A549 (cell line): ENCODE measurements at regions not wholly inside any gene's neighbourhood (a gene's known extent, or its start where the extent isn't known, plus 50 kb on each side); places are given as distances from the start of the nearest gene placed in this dataset.

ENCODE experiments used
- ATAC-seq, 2 experiments: fragments of 200-7000 bp in 1 of 2; fragments of >200 bp in 1 of 2; cut with Nextera tagmentation in 1 of 2; cut with Tn5 transposase in 1 of 2; 3 replicates each; pipeline versions ENCODE4 v1.8.0 to v1.9.1; 2018 to 2020; ENCODE audit warnings: mild to moderate bottlenecking in 1 of 2, moderate library complexity in 1 of 2
- CTCF ChIA-PET: fragments of 300-600 bp; sonication (Branson Sonifier 250); formaldehyde crosslinking; extraction: SDS; loops from one replicate; lab custom pipeline; 2021; ENCODE audit warnings: antibody characterized with exemption, inconsistent platforms; lab: Yijun Ruan, JAX
- POLR2A ChIA-PET: fragments of 350-600 bp; formaldehyde crosslinking; extraction: SDS; loops from one replicate; lab custom pipeline; 2021; ENCODE audit warnings: antibody characterized with exemption, inconsistent platforms; lab: Yijun Ruan, JAX
- DNase-seq, 2 experiments: peaks; one replicate each; pipeline versions ENCODE4 v3.0.0 to v3.0.0-alpha.2; 2011 to 2016; ENCODE audit warnings: low read depth in 1 of 2, low spot score in 1 of 2
- FAIRE-seq: peaks from 2 replicates; lab custom pipeline; 2011; peaks lifted over from hg19 to GRCh38; lab: Jason Lieb, UNC
- H3K27ac ChIP-seq, 2 experiments: fragments of >200 bp; sonication (Bioruptor Twin); formaldehyde crosslinking; 3 replicates each; pipeline ENCODE4 v1.5.1; 2016 to 2017
- H3K4me1 ChIP-seq: fragments of >200 bp; sonication (Bioruptor Twin); formaldehyde crosslinking; 3 replicates; pipeline ENCODE4 v1.6.1; 2016
- H3K4me2 ChIP-seq: fragments of >200 bp; sonication (Bioruptor Twin); formaldehyde crosslinking; 3 replicates; pipeline ENCODE4 v1.6.1; 2016
- H3K4me3 ChIP-seq: fragments of >200 bp; sonication (Bioruptor Twin); formaldehyde crosslinking; 3 replicates; pipeline ENCODE4 v1.5.1; 2016
- H3K9me3 ChIP-seq: fragments of >200 bp; sonication (Bioruptor Twin); formaldehyde crosslinking; 3 replicates; pipeline ENCODE4 v1.6.1; 2016
- BHLHE40 ChIP-seq: IDR thresholded peaks from 2 replicates; pipeline ENCODE4 v1.6.1; 2012; ENCODE audit warnings: low read depth, low read length, inconsistent platforms
- CBX2 ChIP-seq: fragments of 200-600 bp; sonication (generic); IDR thresholded peaks from 2 replicates; pipeline ENCODE4 v1.6.1; 2016; ENCODE audit warnings: low read depth, mild to moderate bottlenecking, borderline replicate concordance
- CBX8 ChIP-seq: fragments of 200-600 bp; sonication (generic); IDR thresholded peaks from 2 replicates; pipeline ENCODE4 v1.6.1; 2016
- CHD4 ChIP-seq: fragments of 200-600 bp; sonication (generic); IDR thresholded peaks from 2 replicates; pipeline ENCODE4 v1.6.1; 2016; ENCODE audit warnings: antibody characterized with exemption, mild to moderate bottlenecking, borderline replicate concordance
- E2F6 ChIP-seq: IDR thresholded peaks from 2 replicates; pipeline ENCODE4 v1.6.1; 2012; ENCODE audit warnings: low read depth, borderline replicate concordance
- EHF ChIP-seq: fragments of 250-450 bp; sonication (Bioruptor Pico); IDR thresholded peaks from 2 replicates; pipeline ENCODE4 v1.5.0; 2020; ENCODE audit warnings: mild to moderate bottlenecking
- EHMT2 ChIP-seq: fragments of 200-600 bp; sonication (generic); IDR thresholded peaks from 2 replicates; pipeline ENCODE4 v1.6.1; 2016; ENCODE audit warnings: antibody characterized with exemption, low read depth, mild to moderate bottlenecking, moderate library complexity
- FOSB ChIP-seq: fragments of 250-450 bp; sonication (Bioruptor Pico); IDR thresholded peaks from 2 replicates; pipeline ENCODE4 v1.5.0; 2020; ENCODE audit warnings: mild to moderate bottlenecking, moderate library complexity
- FOSL2 ChIP-seq, 2 experiments: fragments of 450-650 bp in 1 of 2; fragments of >200 bp in 1 of 2; sonication (Bioruptor Twin) in 1 of 2; formaldehyde crosslinking; IDR thresholded peaks; 2 replicates each; pipeline versions ENCODE4 v1.5.0 to v1.6.1; 2016 to 2020; ENCODE audit warnings: mild to moderate bottlenecking in 1 of 2, moderate library complexity in 1 of 2
- HES2 ChIP-seq: fragments of >200 bp; sonication (Bioruptor Twin); formaldehyde crosslinking; IDR thresholded peaks from 2 replicates; pipeline ENCODE4 v1.6.1; 2016
- HEYL ChIP-seq: fragments of 250-450 bp; sonication (Bioruptor Pico); IDR thresholded peaks from 2 replicates; pipeline ENCODE4 v1.8.0; 2021; ENCODE audit warnings: mild to moderate bottlenecking, moderate library complexity
- HOXA7 ChIP-seq: fragments of 250-450 bp; sonication (Bioruptor Pico); IDR thresholded peaks from 2 replicates; pipeline ENCODE4 v1.5.0; 2020; ENCODE audit warnings: mild to moderate bottlenecking, moderate library complexity
- HOXB13 ChIP-seq: fragments of 250-450 bp; sonication (Bioruptor Pico); IDR thresholded peaks from 2 replicates; pipeline ENCODE4 v1.5.0; 2020; ENCODE audit warnings: low read depth, mild to moderate bottlenecking, moderate library complexity
- JUN ChIP-seq, 2 experiments: fragments of >200 bp; sonication (Bioruptor Twin); formaldehyde crosslinking; IDR thresholded peaks; 2 replicates in 1 of 2; 3 replicates in 1 of 2; pipeline ENCODE4 v1.6.1; 2016 to 2017
- KDM5A ChIP-seq: fragments of 200-600 bp; sonication (generic); IDR thresholded peaks from 2 replicates; pipeline ENCODE4 v1.6.1; 2016; ENCODE audit warnings: antibody characterized with exemption, mild to moderate bottlenecking
- MAZ ChIP-seq: fragments of 150-350 bp; IDR thresholded peaks from 2 replicates; pipeline ENCODE4 v1.6.1; 2014; ENCODE audit warnings: antibody characterized with exemption, low read depth, low read length, borderline replicate concordance
- MYC ChIP-seq: IDR thresholded peaks from 2 replicates; pipeline ENCODE4 v1.6.1; 2012; ENCODE audit warnings: mild to moderate bottlenecking, inconsistent platforms, low read length, improper control_type of control experiment, borderline replicate concordance
- NFE2L2 ChIP-seq: fragments of 150-350 bp; conservative IDR thresholded peaks from 2 replicates; pipeline ENCODE4 v1.6.1; 2014; ENCODE audit warnings: low read length
- NPAS2 ChIP-seq: fragments of 250-450 bp; sonication (Bioruptor Pico); IDR thresholded peaks from 2 replicates; pipeline ENCODE4 v1.8.0; 2022; ENCODE audit warnings: mild to moderate bottlenecking, moderate library complexity, borderline replicate concordance
- PHF8 ChIP-seq: fragments of 200-600 bp; sonication (generic); IDR thresholded peaks from 2 replicates; pipeline ENCODE4 v1.6.1; 2016; ENCODE audit warnings: low read depth, mild to moderate bottlenecking, antibody characterized with exemption, moderate library complexity, borderline replicate concordance
- POLR2A ChIP-seq: IDR thresholded peaks from 2 replicates; pipeline ENCODE4 v1.6.1; 2012; ENCODE audit warnings: mild to moderate bottlenecking, low read length
- RARB ChIP-seq: fragments of 250-450 bp; sonication (Bioruptor Pico); IDR thresholded peaks from 2 replicates; pipeline ENCODE4 v1.8.0; 2021; ENCODE audit warnings: mild to moderate bottlenecking, moderate library complexity
- RCOR1 ChIP-seq: fragments of 150-350 bp; IDR thresholded peaks from 2 replicates; pipeline ENCODE4 v1.6.1; 2014; ENCODE audit warnings: antibody characterized with exemption, low read length, low read depth
- RFX5 ChIP-seq: fragments of 450-650 bp; IDR thresholded peaks from 2 replicates; pipeline ENCODE4 v1.7.1; 2014; ENCODE audit warnings: antibody characterized with exemption, mild to moderate bottlenecking, moderate library complexity
- RNF2 ChIP-seq: fragments of 200-600 bp; sonication (generic); IDR thresholded peaks from 2 replicates; pipeline ENCODE4 v1.6.1; 2016; ENCODE audit warnings: low read depth, mild to moderate bottlenecking, antibody characterized with exemption, moderate library complexity, borderline replicate concordance
- TFCP2L1 ChIP-seq: fragments of 250-450 bp; sonication (Bioruptor Pico); IDR thresholded peaks from 2 replicates; pipeline ENCODE4 v1.5.0; 2021; ENCODE audit warnings: mild to moderate bottlenecking
- TP53 ChIP-seq: fragments of 250-450 bp; sonication (Bioruptor Pico); IDR thresholded peaks from 2 replicates; pipeline ENCODE4 v1.5.0; 2021; ENCODE audit warnings: mild to moderate bottlenecking, moderate library complexity
- ZNF302 ChIP-seq: fragments of 250-450 bp; sonication (Bioruptor Pico); IDR thresholded peaks from 2 replicates; pipeline ENCODE4 v1.9.0; 2021; ENCODE audit warnings: inconsistent platforms, mild to moderate bottlenecking, moderate library complexity
- WGBS: methylation state at CpG from one replicate; pipeline ENCODE4 v1.1.6; 2017; ENCODE audit errors: missing lambda C conversion rate; 5-methylcytosine and 5-hydroxymethylcytosine counted together
- TF ChIP-seq, protein P1 (sequence below): fragments of >200 bp; sonication (Bioruptor Twin); formaldehyde crosslinking; IDR thresholded peaks from 3 replicates; pipeline ENCODE4 v1.6.1; 2016
- TF ChIP-seq, protein P2 (sequence below): fragments of 450-650 bp; IDR thresholded peaks from 2 replicates; pipeline ENCODE4 v1.6.1; 2014; ENCODE audit warnings: antibody characterized with exemption

GRCh38 chr7:41832941-41833340, 130.1 kb upstream of the INHBA start:
- H3K4me2 ChIP-seq, result no peak overlapping the region
- DNase-seq, result no peak
- FAIRE-seq, result no peak
- ATAC-seq, result no peak
- POLR2A ChIA-PET, result no interaction called here
- TF ChIP-seq JUN (IDR thresholded peaks at IDR 0.05) (no peak), PHF8 (no peak), ZNF302 (CRISPR knock-in tag) (no peak), NPAS2 (CRISPR knock-in tag) (no peak), BHLHE40 (no peak), RFX5 (no peak), NFE2L2 (no peak), MAZ (no peak), HOXA7 (CRISPR knock-in tag) (no peak), POLR2A (no peak), MYC (no peak)
- TF ChIP-seq, protein P1, sequence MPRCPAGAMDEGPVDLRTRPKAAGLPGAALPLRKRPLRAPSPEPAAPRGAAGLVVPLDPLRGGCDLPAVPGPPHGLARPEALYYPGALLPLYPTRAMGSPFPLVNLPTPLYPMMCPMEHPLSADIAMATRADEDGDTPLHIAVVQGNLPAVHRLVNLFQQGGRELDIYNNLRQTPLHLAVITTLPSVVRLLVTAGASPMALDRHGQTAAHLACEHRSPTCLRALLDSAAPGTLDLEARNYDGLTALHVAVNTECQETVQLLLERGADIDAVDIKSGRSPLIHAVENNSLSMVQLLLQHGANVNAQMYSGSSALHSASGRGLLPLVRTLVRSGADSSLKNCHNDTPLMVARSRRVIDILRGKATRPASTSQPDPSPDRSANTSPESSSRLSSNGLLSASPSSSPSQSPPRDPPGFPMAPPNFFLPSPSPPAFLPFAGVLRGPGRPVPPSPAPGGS, result no peak
- H3K4me1 ChIP-seq, result no peaks in the 10 kb centered on the region
- no peak overlapping the region for H3K27ac ChIP-seq
- 0 out of 3 replicates have a peak, but pooled peaks cover 2% of the 10 kb centered on the region for H3K9me3 ChIP-seq
- no peak overlapping the region for H3K4me3 ChIP-seq
- CTCF ChIA-PET, result no interaction called here
- 6% methylated on average over 4 of the region's 4 CpGs for WGBS

DNA sequence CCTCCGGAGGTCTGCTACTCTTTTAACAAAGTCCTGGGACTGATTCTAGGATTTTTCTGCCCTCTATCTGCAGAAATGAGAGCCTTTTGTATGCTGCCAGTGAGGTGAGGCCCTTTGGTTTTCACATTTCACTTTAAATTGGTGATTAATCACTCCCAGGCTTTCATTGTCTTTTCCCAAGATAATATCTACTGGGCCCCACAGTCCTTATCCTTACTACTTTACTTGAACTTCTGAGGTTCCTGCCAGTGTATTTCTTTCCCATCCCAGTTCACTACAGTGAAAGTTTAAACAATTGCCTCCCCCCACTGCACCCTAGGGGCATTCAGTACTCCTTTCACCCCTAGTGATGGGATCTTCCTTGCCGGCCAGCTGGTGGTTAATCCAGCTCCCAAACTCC, 127.4 kb upstream of the INHBA start:
- FAIRE-seq (no peak), DNase-seq (no peak), ATAC-seq (no peak)
- Histone ChIP-seq H3K4me2 (no peak overlapping the region), H3K9me3 (0 out of 3 replicates have a peak, but pooled peaks cover 2% of the 10 kb centered on the region), H3K4me3 (no peak overlapping the region), H3K27ac (no peak overlapping the region), H3K4me1 (no peaks in the 10 kb centered on the region)
- TF ChIP-seq RFX5, result no peak
- TF ChIP-seq, protein P2, sequence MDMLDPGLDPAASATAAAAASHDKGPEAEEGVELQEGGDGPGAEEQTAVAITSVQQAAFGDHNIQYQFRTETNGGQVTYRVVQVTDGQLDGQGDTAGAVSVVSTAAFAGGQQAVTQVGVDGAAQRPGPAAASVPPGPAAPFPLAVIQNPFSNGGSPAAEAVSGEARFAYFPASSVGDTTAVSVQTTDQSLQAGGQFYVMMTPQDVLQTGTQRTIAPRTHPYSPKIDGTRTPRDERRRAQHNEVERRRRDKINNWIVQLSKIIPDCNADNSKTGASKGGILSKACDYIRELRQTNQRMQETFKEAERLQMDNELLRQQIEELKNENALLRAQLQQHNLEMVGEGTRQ, result no peak
- TF ChIP-seq HOXA7 (CRISPR knock-in tag), result no peak
- no peak for TF ChIP-seq FOSB (CRISPR knock-in tag)
- no peak for TF ChIP-seq HOXB13
- no peak for TF ChIP-seq NPAS2 (CRISPR knock-in tag)
- TF ChIP-seq EHF (CRISPR knock-in tag), result no peak
- TF ChIP-seq CHD4, result no peak
- no peak for TF ChIP-seq HEYL (CRISPR knock-in tag)
- TF ChIP-seq PHF8, result no peak
- TF ChIP-seq CBX2, result no peak
- TF ChIP-seq CBX8, result no peak
- TF ChIP-seq RCOR1, result no peak
- no peak for TF ChIP-seq RARB (CRISPR knock-in tag)
- no peak for TF ChIP-seq BHLHE40
- TF ChIP-seq MYC, result no peak
- ChIA-PET POLR2A (no interaction called here), CTCF (no interaction called here)
- 26% methylated on average over 2 of the region's 2 CpGs for WGBS

DNA sequence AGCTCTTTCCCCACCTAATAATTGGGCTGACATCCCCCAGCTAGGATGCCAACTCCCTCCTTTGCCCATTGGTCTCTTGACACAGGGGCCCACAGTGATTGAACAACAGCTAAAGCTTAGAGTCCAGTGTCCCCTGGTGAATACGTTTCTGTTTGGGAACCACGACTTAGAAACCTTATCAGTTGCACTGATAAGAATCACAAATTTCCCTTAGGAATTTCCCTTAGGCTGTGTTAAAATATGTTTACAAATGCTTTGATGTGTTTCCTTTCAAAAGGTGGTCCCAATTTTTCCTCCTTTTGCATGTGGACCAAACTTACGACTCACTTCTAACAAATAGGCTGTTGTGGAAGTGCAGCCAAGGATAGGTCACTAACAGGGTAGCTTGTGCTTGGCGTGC, 126.0 kb upstream of the INHBA start:
- Histone ChIP-seq H3K4me2 (no peak overlapping the region), H3K4me1 (no peaks in the 10 kb centered on the region), H3K4me3 (no peak overlapping the region), H3K9me3 (0 out of 3 replicates have a peak, but pooled peaks cover 2% of the 10 kb centered on the region), H3K27ac (no peak overlapping the region)
- FAIRE-seq, result no peak
- 2% methylated on average over 4 of the region's 4 CpGs for WGBS
- no peak for DNase-seq
- no peak for ATAC-seq
- POLR2A ChIA-PET, result no interaction called here
- CTCF ChIA-PET, result no interaction called here
- TF ChIP-seq, protein P1, result no peak
- no peak for TF ChIP-seq RARB (CRISPR knock-in tag)
- no peak for TF ChIP-seq EHMT2
- no peak for TF ChIP-seq RNF2
- TF ChIP-seq MYC, result no peak
- no peak for TF ChIP-seq E2F6
- no peak for TF ChIP-seq HES2
- TF ChIP-seq KDM5A, result no peak
- no peak for TF ChIP-seq PHF8
- no peak for TF ChIP-seq FOSL2 (IDR thresholded peaks at IDR 0.05)
- TF ChIP-seq FOSL2 (CRISPR knock-in tag; IDR thresholded peaks at IDR 0.05), result no peak
- TF ChIP-seq TFCP2L1 (CRISPR knock-in tag), result no peak
- TF ChIP-seq ZNF302 (CRISPR knock-in tag), result no peak
- TF ChIP-seq TP53 (CRISPR knock-in tag), result no peak
